ENCODE measurements at regions not wholly inside any gene's neighbourhood (a gene's known extent, or its start where the extent isn't known, plus 50 kb on each side); places are given as distances from the start of the nearest gene placed in this dataset.
"Not testable (repeated sequence)": the region's sequence is repeated elsewhere in the genome, so short reads cannot be mapped to it uniquely, and the experiment has no call there.

DNA sequence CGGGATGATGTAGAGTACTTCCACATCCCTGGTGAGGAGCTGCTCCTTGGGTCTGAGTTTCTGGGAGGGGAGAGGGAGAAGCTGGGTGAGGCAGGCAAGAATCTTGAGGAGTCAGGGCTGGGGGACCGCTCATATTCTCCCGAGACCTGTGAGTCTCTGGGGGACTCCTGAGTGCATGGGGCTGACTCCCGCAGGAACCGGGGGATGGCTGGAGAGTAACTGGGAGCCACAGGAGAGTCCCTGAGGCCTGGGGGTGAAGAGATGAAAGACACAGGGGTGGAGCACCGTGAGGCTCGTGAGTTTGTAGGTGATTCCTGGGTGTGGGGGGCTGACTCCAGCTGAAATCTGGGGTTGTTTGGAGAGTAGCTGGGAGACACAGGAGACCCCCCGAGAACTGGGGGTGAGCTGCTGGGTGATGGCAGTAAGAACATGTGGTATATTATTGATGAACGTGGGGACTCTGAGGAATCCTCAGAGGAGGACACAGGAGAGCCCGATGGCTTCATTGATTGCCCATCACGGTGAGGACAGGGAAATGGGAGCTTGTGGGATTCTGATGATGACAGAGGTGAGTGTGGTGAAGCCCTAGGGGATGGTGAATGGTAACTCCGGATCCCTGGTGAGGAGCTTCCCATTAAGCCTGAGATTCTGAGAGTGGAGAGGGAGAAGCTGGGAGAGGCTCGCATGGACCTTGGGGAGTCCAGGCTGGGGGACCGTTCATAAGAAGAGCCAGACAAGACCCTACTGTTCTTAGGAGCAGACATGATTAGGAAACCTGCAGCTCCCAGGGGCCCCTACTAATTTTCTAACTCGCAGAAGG is 301.1 kb downstream of the CWH43 start:
- DNase-seq; ATAC-seq; intact Hi-C loops (cut with DNase I): not testable (repeated sequence)

DNA sequence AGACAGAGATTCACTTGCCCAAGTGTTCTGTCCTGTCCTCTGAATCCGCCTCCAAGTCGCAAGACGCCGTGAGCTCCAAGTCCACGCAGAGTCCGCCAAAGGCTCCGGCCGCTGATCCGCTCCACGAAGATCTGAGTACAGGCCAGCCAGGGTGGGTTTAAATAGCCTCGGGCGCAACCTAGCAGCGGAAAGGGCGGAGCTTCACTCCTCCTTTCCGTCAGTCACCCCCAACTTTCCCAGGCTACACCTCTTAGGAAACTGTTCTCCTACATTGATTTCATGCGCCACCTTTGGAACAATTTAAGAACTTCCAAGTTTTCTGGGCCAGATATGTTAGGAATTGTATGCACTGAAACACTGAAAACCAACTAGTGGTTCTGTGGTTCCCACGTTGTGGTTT is 301.8 kb downstream of the CWH43 start:
- ATAC-seq; DNase-seq; intact Hi-C loops (cut with DNase I): not testable (repeated sequence)

DNA sequence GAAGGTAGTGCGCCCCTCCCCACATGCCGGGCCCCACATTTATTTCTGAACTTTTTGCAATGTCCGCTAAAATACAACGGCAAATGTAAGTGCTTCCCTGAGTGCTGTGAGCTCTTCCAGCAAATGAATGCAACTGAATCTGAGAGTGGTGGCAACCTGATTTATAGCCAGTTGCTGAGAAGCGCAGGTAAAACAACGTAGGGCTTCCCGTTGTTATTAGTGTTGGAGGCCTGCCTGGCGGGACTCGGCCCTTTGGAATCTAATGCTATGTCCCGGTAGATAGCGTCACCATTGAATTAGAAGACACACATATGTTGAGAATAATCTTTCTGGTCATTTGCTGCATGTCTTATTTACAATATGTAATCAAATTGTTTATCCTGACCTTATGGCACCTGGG is 302.7 kb downstream of the CWH43 start:
- DNase-seq; intact Hi-C loops (cut with DNase I); ATAC-seq: not testable (repeated sequence)

DNA sequence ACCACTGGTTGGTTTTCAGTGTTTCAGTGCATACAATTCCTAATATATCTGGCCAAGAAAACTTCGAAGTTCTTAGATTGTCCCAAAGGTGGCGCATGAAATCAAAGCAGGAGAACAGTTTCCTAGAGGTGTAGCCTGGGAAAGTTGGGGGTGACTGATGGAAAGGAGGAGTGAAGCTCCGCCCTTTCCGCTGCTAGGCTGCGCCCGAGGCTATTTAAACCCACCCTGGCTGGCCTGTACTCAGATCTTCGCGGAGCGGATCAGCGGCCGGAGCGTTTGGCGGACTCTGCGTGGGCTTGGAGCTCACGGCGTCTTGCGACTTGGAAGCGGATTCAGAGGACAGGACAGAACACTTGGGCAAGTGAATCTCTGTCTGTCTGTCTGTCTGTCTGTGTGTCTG is 328.7 kb downstream of the CWH43 start:
- intact Hi-C loops (cut with DNase I); DNase-seq; ATAC-seq: not testable (repeated sequence)

DNA sequence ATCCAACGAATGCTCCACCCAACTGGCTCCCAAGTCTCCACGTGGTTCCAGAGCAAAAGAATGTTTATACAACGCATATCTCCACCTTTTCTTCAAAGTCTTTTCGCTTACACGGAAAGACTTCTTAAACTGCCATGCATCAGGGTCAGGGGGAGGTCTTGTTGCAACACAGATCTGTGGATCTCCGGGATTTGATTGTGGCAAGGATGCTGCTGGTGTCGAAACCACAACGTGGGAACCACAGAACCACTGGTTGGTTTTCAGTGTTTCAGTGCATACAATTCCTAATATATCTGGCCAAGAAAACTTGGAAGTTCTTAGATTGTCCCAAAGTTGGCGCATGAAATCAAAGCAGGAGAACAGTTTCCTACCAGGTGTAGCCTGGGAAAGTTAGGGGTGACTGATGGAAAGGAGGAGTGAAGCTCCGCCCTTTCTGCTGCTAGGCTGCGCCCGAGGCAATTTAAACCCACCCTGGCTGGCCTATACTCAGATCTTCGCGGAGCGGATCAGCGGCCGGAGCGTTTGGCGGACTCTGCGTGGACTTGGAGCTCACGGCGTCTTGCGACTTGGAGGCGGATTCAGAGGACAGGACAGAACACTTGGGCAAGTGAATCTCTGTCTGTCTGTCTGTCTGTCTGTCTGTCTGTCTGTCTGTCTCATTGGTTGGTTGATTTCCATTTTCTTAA is 334.8 kb downstream of the CWH43 start:
- intact Hi-C loops (cut with DNase I) = not testable (repeated sequence)

DNA sequence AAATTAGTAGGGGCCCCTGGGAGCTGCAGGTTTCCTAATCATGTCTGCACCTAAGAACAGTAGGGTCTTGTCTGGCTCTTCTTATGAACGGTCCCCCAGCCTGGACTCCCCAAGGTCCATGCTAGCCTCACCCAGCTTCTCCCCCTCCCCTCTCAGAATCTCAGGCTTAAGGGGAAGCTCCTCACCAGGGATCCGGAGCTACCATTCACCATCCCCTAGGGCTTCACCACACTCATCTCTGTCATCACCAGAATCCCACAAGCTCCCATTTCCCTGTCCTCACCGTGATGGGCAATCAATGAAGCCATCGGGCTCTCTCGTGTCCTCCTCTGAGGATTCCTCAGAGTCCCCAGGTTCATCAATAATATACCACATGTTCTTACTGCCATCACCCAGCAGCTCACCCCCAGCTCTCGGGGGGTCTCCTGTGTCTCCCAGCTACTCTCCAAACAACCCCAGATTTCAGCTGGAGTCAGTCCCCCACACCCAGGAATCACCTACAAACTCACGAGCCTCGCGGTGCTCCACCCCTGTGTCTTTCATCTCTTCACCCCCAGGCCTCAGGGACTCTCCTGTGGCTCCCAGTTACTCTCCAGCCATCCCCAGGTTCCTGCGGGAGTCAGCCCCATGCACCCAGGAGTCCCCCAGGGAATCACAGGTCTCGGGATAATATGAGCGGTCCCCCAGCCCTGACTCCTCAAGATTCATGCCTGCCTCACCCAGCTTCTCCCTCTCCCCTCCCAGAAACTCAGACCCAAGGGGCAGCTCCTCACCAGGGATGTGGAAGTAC is 335.6 kb downstream of the CWH43 start:
- DNase-seq; ATAC-seq; intact Hi-C loops (cut with DNase I): not testable (repeated sequence)

More for the DNA sequence above, 334.8 kb downstream of the CWH43 start:
- ATAC-seq, DNase-seq: not testable (repeated sequence)

DNA sequence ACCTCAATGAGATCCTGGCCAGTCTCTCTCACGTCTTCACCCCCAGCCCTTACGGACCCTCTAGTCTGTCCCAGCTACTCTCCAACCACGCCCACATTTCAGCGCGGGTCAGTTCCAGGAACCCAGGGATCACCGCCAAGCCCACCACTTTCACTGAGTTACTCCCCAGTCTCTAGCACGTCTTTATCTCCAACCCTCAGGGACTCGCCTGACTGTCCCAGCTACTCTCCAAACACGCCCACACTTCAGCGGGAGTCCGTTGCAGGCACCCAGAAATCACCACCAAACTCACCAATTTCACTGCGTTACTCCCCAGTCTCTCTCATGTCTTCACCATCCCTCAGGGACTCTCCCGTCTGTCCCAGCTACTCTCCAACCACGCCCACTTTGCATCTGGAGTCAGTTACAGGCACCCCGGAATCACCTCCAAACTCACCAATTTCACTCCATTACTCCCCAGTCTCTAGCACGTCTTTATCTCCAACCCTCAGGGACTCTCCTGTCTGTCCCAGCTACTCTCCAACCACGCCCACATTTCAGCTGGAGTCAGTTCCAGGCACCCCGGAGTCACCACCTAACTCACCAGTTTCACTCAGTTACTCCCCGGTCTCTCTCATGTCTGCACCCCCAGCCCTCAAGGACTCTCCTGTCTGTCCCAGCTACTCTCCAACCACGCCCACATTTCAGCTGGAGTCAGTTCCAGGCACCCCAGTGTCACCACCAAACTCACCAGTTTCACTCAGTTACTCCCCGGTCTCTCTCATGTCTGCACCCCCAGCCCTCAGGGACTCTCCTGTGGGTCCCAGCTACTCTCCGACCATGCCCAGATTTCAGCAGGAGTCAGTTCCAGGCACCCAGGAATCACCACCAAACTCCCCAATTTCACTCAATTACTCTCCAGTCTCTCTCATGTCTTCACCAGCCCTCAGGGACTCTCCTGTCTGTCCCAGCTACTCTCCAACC is 336.8 kb downstream of the CWH43 start:
- intact Hi-C loops (cut with DNase I); DNase-seq; ATAC-seq: not testable (repeated sequence)

DNA sequence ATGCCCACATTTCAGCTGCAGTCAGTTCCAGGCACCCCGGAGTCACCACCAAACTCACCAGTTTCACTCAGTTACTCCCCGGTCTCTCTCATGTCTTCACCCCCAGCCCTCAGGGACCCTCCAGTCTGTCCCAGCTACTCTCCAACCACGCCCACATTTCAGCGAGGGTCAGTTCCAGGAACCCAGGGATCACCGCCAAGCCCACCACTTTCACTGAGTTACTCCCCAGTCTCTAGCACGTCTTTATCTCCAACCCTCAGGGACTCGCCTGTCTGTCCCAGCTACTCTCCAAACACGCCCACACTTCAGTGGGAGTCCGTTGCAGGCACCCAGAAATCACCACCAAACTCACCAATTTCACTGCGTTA is 337.5 kb downstream of the CWH43 start:
- ATAC-seq; DNase-seq; intact Hi-C loops (cut with DNase I): not testable (repeated sequence)

Data from left cardiac atrium (tissue), 4 donors.